Activated B cell treated with CpG ODN at 0.5 μM for 24 hours (primary cell): ENCODE measurements at regions not wholly inside any gene's neighbourhood (a gene's known extent, or its start where the extent isn't known, plus 50 kb on each side); places are given as distances from the start of the nearest gene placed in this dataset.

Source experiments
- ATAC-seq: fragments of 200-7000 bp; cut with Tn5 transposase; one replicate; pipeline ENCODE4 v1.10.0; 2021; ENCODE audit warnings: low read depth, mild to moderate bottlenecking, moderate library complexity
- CTCF ChIA-PET: fragments of 350-600 bp; sonication (Branson Sonifier 250); formaldehyde crosslinking; loops from one replicate; lab custom pipeline; 2021; ENCODE audit warnings: antibody characterized with exemption; lab: Charles Lee
- POLR2A ChIA-PET: fragments of 350-600 bp; sonication (Branson Sonifier 250); formaldehyde crosslinking; loops from one replicate; lab custom pipeline; 2021; ENCODE audit warnings: antibody characterized with exemption; lab: Charles Lee
- DNase-seq: peaks from one replicate; pipeline ENCODE4 v3.0.0; 2022
- H3K27ac Mint-ChIP-seq: one replicate; pipeline ENCODE4 v1.8.0; 2020; ENCODE audit warnings: mixed read lengths
- H3K27me3 Mint-ChIP-seq: one replicate; pipeline ENCODE4 v1.8.0; 2021; ENCODE audit warnings: mixed read lengths
- H3K36me3 Mint-ChIP-seq: one replicate; pipeline ENCODE4 v1.8.0; 2021; ENCODE audit warnings: low read depth, mixed read lengths
- H3K4me1 Mint-ChIP-seq: one replicate; pipeline ENCODE4 v1.8.0; 2021; ENCODE audit warnings: mixed read lengths
- H3K4me3 Mint-ChIP-seq: one replicate; pipeline ENCODE4 v1.8.0; 2020; ENCODE audit warnings: mild to moderate bottlenecking, mixed read lengths
- H3K9me3 Mint-ChIP-seq: one replicate; pipeline ENCODE4 v1.8.0; 2020; ENCODE audit warnings: mixed read lengths
- intact Hi-C: fragments of 100-400 bp; cut with micrococcal nuclease; formaldehyde crosslinking; loops from one replicate; pipeline ENCODE4 v1.15.1; 2024
- TF ChIP-seq, protein P1 (sequence below): fragments of 200-600 bp; IDR thresholded peaks from one replicate; pipeline ENCODE4 v1.8.0; 2022; ENCODE audit warnings: antibody characterized with exemption, mild to moderate bottlenecking

DNA sequence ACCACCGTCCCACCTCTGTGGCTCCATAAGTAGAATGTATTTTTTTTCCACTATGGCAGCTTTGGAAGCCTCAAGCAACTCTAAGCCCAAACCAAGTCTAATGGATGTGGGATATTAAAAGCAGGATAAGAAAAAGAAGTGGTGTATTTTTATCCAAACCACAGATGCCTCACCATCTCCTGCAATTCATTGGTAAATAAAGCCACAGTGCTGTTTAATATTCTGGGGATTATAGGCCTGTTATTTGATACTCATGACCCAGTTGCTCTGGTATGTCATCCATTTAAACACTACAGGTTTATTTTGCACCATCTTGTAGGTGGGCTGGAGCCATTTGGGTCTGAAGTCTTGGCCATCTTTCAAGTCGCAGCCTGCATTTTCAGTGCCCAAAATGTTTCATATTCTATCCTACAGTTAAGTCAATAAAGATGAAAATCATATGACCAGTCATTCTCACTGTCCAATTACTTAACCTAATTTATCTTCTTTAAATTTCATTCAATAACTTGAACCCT, 279.5 kb upstream of the EPHA4 start:
- Mint-ChIP-seq H3K4me3 (no peak overlapping the region), H3K27ac (no peak overlapping the region), H3K4me1 (no peaks in the 10 kb centered on the region), H3K9me3 (peaks cover 2% of the 10 kb centered on the region), H3K36me3 (no peaks in the 10 kb centered on the region), H3K27me3 (no peaks in the 10 kb centered on the region)
- TF ChIP-seq, protein P1, sequence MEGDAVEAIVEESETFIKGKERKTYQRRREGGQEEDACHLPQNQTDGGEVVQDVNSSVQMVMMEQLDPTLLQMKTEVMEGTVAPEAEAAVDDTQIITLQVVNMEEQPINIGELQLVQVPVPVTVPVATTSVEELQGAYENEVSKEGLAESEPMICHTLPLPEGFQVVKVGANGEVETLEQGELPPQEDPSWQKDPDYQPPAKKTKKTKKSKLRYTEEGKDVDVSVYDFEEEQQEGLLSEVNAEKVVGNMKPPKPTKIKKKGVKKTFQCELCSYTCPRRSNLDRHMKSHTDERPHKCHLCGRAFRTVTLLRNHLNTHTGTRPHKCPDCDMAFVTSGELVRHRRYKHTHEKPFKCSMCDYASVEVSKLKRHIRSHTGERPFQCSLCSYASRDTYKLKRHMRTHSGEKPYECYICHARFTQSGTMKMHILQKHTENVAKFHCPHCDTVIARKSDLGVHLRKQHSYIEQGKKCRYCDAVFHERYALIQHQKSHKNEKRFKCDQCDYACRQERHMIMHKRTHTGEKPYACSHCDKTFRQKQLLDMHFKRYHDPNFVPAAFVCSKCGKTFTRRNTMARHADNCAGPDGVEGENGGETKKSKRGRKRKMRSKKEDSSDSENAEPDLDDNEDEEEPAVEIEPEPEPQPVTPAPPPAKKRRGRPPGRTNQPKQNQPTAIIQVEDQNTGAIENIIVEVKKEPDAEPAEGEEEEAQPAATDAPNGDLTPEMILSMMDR = no peak
- DNase-seq (no peak), ATAC-seq (no peak)
- intact Hi-C loops = no loop called here
- ChIA-PET CTCF (no interaction called here), POLR2A (no interaction called here)

DNA sequence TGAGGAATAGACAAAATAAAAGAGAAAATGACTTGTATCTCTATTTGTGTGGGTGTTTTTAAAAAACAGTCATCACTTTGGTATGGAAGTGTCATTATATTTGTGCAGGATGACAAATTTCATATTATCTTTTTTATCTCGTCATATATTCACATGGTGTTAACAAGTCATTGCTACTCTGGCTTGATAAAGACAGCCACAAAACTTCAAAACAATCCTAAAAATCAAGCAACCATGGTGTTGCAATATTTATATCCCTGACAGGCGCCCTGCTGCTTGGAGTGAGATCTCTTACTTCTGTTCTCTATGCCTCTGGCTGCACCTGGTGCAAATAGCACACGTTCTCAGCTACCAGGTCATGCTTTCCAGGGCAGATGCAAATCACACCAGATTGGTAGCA, 278.0 kb upstream of the EPHA4 start:
- POLR2A ChIA-PET = no interaction called here
- Mint-ChIP-seq H3K27ac (no peak overlapping the region), H3K4me3 (no peak overlapping the region), H3K36me3 (no peaks in the 10 kb centered on the region), H3K27me3 (no peaks in the 10 kb centered on the region), H3K4me1 (no peaks in the 10 kb centered on the region), H3K9me3 (no peaks in the 10 kb centered on the region)
- TF ChIP-seq, protein P1 = no peak
- ATAC-seq (no peak), DNase-seq (no peak)
- intact Hi-C loops = no loop called here
- CTCF ChIA-PET = no interaction called here

DNA sequence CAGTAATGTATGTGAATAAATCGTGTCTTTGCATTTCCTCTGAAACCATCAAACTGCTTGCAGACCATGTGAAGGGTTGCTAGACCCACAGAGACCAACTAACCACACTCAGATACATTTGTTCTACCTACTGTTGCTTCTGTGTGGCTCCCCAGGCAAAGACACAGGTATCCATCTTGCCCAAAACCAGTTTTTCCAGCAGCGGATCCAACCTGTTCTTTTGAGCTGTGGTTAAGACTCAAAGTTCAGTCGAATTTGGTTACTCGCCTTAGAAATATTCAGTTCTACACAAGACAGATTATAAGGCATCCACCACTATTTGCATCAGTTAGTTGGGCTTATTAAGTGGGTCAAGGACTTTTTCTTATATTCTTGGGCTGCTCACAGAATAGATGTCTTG, 276.2 kb upstream of the EPHA4 start:
- Mint-ChIP-seq H3K27me3 (no peaks in the 10 kb centered on the region), H3K4me1 (no peaks in the 10 kb centered on the region), H3K9me3 (no peaks in the 10 kb centered on the region), H3K36me3 (no peaks in the 10 kb centered on the region), H3K27ac (no peak overlapping the region), H3K4me3 (no peak overlapping the region)
- TF ChIP-seq, protein P1 = no peak
- DNase-seq (no peak), ATAC-seq (no peak)
- intact Hi-C loops = no loop called here
- ChIA-PET CTCF (no interaction called here), POLR2A (no interaction called here)

DNA sequence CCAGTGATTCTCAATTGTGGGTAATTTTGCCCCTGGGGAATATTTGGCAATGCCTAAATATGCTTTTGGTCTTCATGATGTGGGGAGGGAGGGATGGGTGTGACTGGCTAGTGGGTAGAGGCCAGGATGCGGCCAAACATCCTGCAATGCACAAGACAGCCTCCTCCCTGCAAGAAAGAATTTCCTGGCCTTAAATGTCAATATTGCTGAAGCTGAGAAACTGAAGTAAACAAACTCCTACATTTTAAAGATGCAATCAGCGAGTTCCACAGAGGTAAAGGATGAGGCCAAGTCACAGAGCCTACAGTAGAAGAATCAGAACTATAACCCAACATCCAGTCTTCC, 272.9 kb upstream of the EPHA4 start:
- TF ChIP-seq, protein P1 = no peak
- no peaks in the 10 kb centered on the region for H3K9me3 Mint-ChIP-seq
- ATAC-seq (no peak), DNase-seq (no peak)
- POLR2A ChIA-PET = no interaction called here
- H3K27me3 Mint-ChIP-seq = no peaks in the 10 kb centered on the region
- CTCF ChIA-PET = no interaction called here
- no peaks in the 10 kb centered on the region for H3K36me3 Mint-ChIP-seq
- H3K4me1 Mint-ChIP-seq = no peaks in the 10 kb centered on the region
- no peak overlapping the region for H3K27ac Mint-ChIP-seq
- intact Hi-C loops = no loop called here
- H3K4me3 Mint-ChIP-seq = no peak overlapping the region

DNA sequence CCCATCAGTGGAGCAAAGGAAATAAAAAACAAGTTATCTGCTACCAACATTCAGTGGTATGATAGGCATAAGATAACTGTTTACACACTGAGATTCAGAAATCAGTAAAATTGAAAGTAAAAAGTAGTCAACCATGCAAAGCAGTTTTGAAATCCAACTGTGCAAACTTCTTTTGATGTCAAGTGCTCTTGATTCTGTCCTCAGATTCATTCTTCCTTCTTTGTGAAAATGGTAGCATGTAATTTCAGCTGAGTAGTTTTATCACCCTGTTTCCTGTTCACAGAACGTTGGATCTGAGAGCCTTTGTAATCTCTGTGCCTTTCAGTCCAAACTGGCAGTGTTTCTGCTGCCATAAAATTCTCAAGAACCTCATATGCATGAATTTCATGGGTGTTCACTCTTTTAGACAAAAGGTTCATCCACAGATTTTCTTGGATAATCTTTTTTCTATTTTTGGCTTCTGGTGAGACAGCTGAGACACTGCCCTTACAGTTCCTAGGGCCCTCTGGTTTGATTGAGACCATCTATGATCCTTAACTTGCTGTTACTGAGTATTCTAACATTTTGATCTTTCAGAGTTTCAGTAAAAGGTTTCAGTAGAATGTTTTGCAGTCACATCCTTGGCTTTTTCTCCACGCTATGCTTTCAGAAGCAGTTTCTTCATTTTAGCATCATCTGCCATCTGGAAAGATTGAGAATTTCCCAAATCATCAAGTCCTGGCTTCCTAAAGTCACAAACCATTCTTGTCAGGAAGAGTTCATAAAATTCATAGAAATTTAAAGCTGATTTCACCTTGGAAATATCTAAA, 272.3 kb upstream of the EPHA4 start:
- CTCF ChIA-PET = no interaction called here
- H3K4me3 Mint-ChIP-seq = no peak overlapping the region

More for the DNA sequence above, 272.3 kb upstream of the EPHA4 start:
- DNase-seq = no peak
- H3K27me3 Mint-ChIP-seq = no peaks in the 10 kb centered on the region
- POLR2A ChIA-PET = no interaction called here
- intact Hi-C loops = no loop called here
- H3K36me3 Mint-ChIP-seq = no peaks in the 10 kb centered on the region
- H3K9me3 Mint-ChIP-seq = no peaks in the 10 kb centered on the region
- H3K27ac Mint-ChIP-seq = no peak overlapping the region
- no peak for ATAC-seq
- TF ChIP-seq, protein P1 = no peak
- no peaks in the 10 kb centered on the region for H3K4me1 Mint-ChIP-seq
